WERI-Rb-1 (cell line): ENCODE measurements at regions not wholly inside any gene's neighbourhood (a gene's known extent, or its start where the extent isn't known, plus 50 kb on each side); places are given as distances from the start of the nearest gene placed in this dataset.
"Not testable (repeated sequence)": the region's sequence is repeated elsewhere in the genome, so short reads cannot be mapped to it uniquely, and the experiment has no call there.

Experiments
- DNase-seq: peaks from one replicate; pipeline ENCODE4 v3.0.0-alpha.2; 2020
- H3K27ac ChIP-seq: fragments of 250-450 bp; sonication (Bioruptor Pico); 2 replicates; pipeline ENCODE4 v1.5.1; 2020; ENCODE audit warnings: mild to moderate bottlenecking, moderate library complexity
- H3K27me3 ChIP-seq: fragments of 250-450 bp; sonication (Bioruptor Pico); 2 replicates; pipeline ENCODE4 v1.5.1; 2021; ENCODE audit warnings: mild to moderate bottlenecking, low read depth, moderate library complexity; ENCODE audit not compliant: insufficient read depth, severe bottlenecking
- H3K36me3 ChIP-seq: fragments of 250-450 bp; sonication (Bioruptor Pico); 2 replicates; pipeline ENCODE4 v1.5.1; 2020; ENCODE audit warnings: mild to moderate bottlenecking, moderate library complexity
- H3K4me3 ChIP-seq: 2 replicates; pipeline ENCODE4 v1.5.1; 2011; ENCODE audit warnings: low read depth, mild to moderate bottlenecking, control low read depth, low read length
- H3K9me3 ChIP-seq: fragments of 250-450 bp; sonication (Bioruptor Pico); 2 replicates; pipeline ENCODE4 v1.5.1; 2021; ENCODE audit warnings: mild to moderate bottlenecking, moderate library complexity; ENCODE audit not compliant: severe bottlenecking
- TF ChIP-seq, protein P1 (sequence below): IDR thresholded peaks from 2 replicates; pipeline ENCODE4 v1.5.1; 2011; ENCODE audit warnings: low read depth, mild to moderate bottlenecking, control low read depth, inconsistent platforms, low read length

DNA sequence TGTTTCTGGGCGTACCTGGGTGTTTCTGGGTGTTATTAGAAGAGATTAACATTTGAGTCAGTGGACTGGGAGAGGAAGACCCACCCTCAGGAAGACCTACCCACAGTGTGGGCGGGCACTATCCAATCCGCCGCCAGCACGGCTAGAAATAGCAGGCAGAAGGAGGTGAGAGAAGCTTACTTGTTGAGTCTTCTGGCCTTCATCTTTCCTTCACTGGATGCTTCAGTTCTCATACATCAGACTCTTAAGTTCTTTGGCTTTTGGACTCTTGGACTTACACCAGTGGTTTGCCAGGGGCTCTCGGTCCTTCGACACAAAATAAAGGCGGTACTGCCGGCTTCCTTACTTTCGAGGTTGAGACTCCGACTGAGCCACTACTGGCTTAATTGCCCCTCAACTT is 654.6 kb upstream of the CADM2 start:
- no peak for DNase-seq
- Histone ChIP-seq H3K4me3 (no peak overlapping the region), H3K36me3 (no peaks in the 10 kb centered on the region), H3K27me3 (no peaks in the 10 kb centered on the region), H3K9me3 (no peaks in the 10 kb centered on the region), H3K27ac (no peak overlapping the region)
- TF ChIP-seq, protein P1, sequence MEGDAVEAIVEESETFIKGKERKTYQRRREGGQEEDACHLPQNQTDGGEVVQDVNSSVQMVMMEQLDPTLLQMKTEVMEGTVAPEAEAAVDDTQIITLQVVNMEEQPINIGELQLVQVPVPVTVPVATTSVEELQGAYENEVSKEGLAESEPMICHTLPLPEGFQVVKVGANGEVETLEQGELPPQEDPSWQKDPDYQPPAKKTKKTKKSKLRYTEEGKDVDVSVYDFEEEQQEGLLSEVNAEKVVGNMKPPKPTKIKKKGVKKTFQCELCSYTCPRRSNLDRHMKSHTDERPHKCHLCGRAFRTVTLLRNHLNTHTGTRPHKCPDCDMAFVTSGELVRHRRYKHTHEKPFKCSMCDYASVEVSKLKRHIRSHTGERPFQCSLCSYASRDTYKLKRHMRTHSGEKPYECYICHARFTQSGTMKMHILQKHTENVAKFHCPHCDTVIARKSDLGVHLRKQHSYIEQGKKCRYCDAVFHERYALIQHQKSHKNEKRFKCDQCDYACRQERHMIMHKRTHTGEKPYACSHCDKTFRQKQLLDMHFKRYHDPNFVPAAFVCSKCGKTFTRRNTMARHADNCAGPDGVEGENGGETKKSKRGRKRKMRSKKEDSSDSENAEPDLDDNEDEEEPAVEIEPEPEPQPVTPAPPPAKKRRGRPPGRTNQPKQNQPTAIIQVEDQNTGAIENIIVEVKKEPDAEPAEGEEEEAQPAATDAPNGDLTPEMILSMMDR = no peak

DNA sequence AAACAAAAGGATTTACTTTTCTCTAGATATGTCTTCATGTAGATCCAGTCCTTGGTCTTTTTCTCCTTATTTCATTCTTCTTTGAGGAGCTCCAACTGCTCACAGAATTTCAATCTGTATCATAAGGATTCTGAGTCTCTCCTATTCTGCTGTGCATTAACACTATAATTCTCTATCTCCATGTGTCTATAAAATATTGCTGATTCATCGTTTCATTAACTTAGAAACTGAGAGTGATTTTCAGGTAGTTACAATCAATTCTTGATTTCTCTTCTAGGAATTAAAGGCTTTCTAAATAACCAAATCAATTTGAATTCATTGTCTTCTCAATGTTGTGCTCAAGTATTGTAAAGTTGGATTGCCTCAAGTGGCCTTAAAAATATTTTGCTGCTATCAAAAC is 651.5 kb upstream of the CADM2 start:
- H3K27ac ChIP-seq = no peak overlapping the region
- TF ChIP-seq, protein P1 = no peak
- no peaks in the 10 kb centered on the region for H3K36me3 ChIP-seq
- H3K27me3 ChIP-seq = no peaks in the 10 kb centered on the region
- H3K4me3 ChIP-seq = no peak overlapping the region
- DNase-seq = no peak
- no peaks in the 10 kb centered on the region for H3K9me3 ChIP-seq

DNA sequence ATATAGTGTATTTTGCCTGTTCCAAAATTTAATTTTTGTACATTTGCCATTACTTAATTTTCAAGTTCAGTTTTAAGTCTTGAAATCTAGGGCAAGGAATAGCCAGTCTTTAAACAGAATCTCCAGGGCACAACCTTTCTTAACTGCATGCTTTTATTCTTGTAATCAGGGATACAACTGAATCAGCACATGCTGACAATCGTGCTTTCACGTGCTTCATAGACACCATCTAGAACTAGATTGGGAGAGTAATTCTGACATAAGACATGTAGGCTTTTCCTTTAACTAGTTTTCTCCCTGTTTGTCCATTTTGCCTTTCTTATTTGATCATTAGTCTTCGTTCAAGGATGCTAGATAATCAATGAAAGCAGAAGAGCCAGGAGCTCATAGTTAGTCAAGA is 650.4 kb upstream of the CADM2 start:
- TF ChIP-seq, protein P1 = no peak
- Histone ChIP-seq H3K27ac (no peak overlapping the region), H3K4me3 (no peak overlapping the region), H3K27me3 (no peaks in the 10 kb centered on the region), H3K36me3 (no peaks in the 10 kb centered on the region), H3K9me3 (no peaks in the 10 kb centered on the region)
- DNase-seq = no peak

DNA sequence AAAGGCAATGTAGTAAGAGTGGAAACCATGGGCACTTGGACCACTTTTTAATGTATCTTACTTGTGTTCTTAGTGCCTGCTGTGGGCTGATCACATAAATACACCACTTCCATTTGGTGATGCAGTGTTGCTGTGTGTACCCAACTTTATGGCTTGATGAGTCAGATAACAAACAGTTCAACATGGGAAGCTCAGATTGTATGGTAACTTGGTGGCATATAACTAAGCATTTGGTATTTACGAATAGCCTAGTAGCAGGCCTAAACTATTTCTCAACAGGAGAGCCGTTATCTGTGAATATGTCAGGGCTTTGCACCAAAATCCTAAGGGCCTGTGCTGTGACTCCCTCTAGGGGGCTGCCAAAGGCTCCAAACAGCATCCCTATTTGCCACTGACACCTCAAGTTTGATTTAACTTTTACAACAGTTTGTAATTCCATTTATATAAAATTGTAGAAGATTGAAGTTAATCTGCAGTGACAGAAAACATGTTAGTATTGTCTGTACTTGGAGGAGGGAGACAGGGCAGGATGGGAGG is 640.4 kb upstream of the CADM2 start:
- H3K27me3 ChIP-seq = no peaks in the 10 kb centered on the region
- no peak overlapping the region for H3K4me3 ChIP-seq
- H3K27ac ChIP-seq = no peak overlapping the region
- no peaks in the 10 kb centered on the region for H3K36me3 ChIP-seq
- DNase-seq = no peak
- no peaks in the 10 kb centered on the region for H3K9me3 ChIP-seq
- TF ChIP-seq, protein P1 = no peak

DNA sequence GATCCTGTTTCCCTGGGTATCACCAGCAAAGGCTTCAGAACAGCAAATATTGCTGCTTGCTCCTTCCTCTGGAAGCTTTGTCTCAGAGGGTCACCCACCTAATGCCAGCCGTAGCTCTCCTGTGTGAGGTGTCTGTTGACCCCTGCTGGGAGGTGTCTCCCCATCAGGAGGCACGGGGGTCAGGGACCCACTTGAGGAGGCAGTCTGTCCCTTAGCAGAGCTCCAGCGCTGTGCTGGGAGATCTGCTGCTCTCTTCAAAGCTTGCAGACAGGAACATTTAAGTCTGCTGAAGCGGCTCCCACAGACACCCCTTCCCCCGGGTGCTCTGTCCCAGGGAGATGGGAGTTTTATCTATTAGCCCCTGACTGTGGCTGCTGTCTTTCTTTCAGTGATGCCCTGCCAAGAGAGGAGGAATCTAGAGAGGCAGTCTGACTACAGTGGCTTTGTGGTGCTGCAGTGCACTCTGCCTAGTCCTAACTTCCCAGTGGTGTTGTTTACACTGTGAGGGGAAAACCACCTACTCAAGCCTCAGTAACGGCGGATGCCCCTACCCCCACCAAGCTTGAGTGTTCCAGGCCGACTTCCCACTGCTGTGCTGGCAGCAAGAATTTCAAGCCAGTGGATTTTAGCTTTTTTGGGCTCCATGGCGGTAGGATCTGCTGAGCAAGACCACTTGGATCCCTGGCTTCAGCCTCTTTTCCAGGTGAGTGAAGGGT is 593.1 kb upstream of the CADM2 start:
- not testable (repeated sequence) for H3K27me3 ChIP-seq, DNase-seq, H3K36me3 ChIP-seq, H3K9me3 ChIP-seq, H3K4me3 ChIP-seq, H3K27ac ChIP-seq
